ENCODE measurements at regions not wholly inside any gene's neighbourhood (a gene's known extent, or its start where the extent isn't known, plus 50 kb on each side); places are given as distances from the start of the nearest gene placed in this dataset.
A peak's percentile ranks its signal among the peaks of the same experiment; 100 is the strongest.

DNA sequence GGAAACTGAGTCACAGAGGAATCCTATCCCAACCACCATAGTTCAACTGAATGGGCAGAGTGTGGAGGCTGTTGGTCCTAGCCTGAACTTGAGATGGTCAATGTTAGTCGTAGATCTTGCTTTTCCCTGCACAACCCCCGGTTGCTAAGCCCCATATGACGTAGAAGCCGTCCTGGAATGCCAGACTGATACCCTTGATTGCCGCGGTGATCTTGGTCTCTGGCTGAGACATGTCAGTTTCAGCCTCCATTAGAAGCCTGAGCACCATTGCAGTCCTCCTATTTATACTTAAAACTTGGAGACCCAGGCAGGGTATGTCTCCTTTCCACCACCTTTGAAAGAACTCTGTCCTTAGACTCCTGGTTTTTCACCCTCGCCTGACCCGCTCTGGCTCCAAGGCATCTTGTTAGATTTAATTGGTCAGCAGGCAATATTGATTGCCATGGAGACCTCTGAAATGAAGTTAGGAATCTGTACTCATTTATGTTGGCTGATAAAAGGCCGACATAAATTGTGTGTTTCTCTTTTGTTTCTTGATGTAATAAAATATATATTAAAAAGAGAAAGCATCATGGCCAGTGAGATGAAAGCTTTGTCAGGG, 53.4 kb downstream of the RPLP1 start:
- no peak for DNase-seq

GRCh38 chr15:69508659-69509058, 56.0 kb downstream of the RPLP1 start:
- no peak for DNase-seq

DNA sequence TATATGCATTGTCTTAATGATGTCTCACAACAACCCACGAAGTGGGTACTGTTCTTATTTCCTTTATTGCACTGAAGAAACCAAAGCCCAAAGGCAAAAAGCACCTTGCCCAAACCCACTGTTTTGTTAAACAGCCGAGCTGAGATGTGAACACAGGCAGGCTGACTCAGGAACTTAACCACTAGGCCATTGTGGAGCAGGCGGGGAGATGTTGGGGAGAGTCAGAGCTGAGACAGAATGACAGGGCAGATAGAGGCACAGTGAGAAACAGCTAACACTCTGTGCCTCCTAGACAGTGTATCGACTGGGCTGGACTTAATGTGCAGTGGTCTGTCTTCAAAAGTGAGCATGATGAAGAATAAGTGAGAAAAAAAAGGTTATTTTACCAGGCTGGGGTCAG, 56.5 kb downstream of the RPLP1 start:
- DNase-seq: no peak

DNA sequence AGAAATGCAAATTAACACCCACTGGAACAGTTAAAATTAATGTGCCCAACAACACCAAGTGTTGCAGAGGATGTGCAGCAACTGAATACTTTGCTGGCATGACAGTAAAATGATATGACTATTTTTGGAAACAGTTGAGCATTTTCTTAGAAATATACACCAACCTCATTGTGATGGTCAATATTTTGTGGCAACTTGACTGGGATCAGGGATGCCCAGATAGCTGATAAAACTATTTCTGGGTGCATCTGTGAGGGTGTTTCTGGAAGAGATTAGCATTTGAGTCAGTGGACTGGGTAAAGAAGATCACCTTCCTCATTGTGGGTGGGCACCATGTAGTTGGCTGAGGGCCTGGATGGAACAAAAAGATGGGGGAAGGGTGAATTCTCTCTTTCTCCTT, 57.9 kb downstream of the RPLP1 start:
- no peak for DNase-seq

DNA sequence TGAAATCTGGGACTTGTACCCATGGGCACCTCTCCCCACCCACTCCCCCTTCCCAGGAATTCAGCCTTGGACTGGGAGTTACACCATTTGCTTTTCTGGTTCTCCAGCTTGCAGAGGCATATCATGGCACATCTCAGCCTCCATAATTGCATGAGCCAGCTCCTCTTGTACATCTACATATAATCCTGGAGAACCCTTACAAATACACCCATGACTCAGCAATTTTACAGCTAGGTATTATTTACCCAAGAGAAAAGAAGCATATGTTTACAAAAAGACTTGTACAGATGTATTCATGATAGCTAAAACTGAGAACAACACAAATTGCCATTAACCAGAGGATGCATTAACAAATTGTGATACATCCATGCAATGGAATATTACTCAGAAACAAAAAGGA, 58.4 kb downstream of the RPLP1 start:
- DNase-seq: no peak

DNA sequence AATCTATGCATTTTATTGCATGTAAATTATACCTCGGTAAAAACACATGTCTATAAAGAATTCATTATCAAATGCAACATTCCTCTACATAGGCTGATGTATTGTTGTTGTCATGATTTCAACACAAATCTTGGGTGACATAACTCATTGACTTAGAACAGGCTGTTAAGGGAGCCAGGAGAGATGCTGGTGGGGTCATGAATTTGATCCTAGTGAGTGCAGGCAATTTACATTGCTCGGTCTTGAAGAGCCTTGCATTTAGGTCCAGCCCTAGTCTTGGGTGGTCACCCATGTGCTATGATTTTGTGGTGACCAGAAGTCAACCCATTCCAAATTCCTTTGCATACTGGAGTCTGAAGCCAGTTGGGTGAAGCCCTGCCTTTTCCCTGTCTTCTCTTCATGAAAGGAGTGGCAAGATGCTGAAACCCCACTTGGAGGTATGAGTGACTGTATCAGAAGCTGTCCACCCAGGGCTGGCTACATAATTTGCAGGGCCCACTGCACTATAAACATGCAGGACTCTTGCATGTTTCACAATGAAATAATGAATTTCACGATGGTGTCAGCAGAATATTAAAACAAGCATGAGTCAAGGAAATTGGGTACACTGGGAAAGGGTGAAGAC, 59.2 kb downstream of the RPLP1 start:
- DNase-seq: no peak

GRCh38 chr15:69513450-69513960, 60.9 kb downstream of the RPLP1 start:
- no peak for DNase-seq

DNA sequence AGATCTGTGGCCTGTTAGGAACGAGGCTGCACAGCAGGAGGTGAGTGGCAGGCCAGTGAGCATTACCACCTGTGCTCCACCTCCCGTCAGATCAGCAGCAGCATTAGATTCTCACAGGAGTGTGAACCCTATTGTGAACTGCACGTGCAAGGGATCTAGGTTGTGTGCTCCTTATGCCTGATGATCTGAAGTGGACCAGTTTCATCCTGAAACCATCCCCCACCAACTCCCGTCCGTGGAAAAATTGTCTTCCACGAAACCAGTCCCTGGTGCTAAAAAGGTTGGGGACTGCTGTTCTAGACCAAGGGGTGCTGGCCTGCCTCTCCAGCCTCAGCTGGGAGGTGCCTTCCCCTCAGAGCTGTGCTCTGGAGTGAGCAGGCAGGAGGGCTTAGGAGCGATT, 61.4 kb downstream of the RPLP1 start:
- DNase-seq: no peak

GRCh38 chr15:69515508-69515907, 62.9 kb downstream of the RPLP1 start:
- no peak for DNase-seq

- DNase-seq: no peak
Observed at GRCh38 chr15:69515926-69516325, 63.3 kb downstream of the RPLP1 start.

GRCh38 chr15:69517052-69517451, 64.4 kb downstream of the RPLP1 start:
- no peak for DNase-seq

- DNase-seq: no peak
Observed at GRCh38 chr15:69518806-69519205, 66.2 kb downstream of the RPLP1 start.

DNA sequence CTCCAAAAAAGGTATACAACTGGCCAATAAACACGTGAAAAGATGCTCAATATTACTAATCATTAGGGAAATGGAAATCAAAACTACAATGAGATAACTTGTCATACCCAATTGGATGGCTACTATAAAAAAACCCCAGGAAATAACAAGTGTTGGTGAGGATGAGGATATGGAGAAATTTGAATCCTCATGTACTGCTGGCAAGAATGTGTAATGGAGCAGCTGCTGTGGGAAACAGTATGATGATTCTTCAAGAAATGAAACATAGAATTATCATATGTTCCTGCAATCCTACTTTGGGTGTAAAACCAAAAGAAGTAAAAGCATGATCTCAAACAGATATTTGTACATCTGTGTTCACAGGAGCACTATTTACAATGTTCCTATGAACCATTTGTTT, 67.4 kb downstream of the RPLP1 start:
- no peak for DNase-seq

DNA sequence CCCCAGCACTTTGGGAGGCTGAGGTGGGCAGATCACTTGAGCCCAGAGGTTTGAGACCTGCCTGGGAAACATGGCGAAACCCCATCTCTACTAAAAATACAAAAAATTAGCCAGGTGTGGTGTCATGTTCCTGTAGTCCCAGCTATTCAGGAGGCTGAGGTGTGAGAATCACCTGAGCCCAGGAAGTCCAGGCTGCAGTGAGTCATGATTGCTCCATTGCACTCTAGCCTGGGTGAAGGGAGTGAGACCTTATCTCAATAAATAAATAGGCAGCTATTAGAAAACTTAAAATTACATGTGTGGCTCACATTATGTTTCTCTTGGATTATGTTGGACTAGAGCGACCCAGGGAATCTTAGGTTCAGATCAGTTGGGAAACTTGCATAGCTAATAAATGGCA, 69.7 kb downstream of the RPLP1 start:
- no peak for DNase-seq

GRCh38 chr15:69523010-69524001, 70.7 kb downstream of the RPLP1 start:
- peak; percentile 69 for DNase-seq

- DNase-seq: no peak
Observed at GRCh38 chr15:69524296-69524695, 71.7 kb downstream of the RPLP1 start.

GRCh38 chr15:69524814-69525213, 72.2 kb downstream of the RPLP1 start:
- no peak for DNase-seq

GRCh38 chr15:69525543-69525942, 72.9 kb downstream of the RPLP1 start:
- no peak for DNase-seq

DNA sequence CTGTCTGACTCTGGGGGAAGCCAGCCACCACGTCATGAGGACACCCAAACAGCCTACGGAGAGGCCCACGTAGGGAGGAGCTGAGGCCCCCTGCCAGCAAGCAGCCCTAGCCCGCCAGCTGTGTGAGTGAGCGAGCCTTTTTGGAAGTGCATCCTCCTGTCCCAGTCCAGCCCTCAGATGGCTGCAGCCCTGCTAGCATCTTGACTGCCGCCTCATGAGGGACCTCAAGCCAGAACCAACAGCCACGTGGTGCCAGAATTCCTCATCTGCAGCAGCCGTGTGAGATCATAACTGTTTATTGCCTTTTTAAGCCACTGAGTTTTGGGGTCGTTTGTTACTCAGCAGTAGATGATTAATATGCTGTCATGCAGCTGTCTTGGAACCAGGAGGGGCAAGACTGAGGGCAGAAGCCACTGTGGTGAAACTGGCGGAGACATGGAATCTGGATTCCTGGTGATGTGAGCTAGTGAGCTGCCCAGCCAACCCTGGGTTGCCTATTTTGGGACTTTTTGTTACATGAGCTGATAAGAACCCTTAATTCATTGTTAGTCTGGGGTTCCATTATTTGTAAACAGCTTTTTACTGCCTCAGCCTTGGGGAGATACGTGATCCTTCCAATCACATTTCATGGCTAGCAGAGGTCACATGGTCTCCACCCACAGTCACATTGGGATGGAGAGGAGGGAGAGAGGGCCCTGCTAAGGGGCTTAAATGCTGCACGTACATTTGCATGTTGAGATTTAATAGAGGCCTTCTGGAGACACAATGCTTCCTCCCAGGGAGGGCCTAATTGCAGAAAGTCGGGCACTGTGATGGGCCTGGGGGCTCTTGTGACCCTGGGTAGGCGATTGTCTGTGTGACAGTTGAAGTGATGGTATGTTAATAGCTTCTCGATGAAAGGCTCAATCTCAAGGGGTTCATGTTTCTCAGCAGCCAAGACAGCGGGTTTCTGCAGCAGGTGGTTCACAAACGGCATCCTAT, 73.8 kb downstream of the RPLP1 start:
- DNase-seq: no peak

- DNase-seq: no peak
Observed at GRCh38 chr15:69529141-69529540, 76.5 kb downstream of the RPLP1 start.

DNA sequence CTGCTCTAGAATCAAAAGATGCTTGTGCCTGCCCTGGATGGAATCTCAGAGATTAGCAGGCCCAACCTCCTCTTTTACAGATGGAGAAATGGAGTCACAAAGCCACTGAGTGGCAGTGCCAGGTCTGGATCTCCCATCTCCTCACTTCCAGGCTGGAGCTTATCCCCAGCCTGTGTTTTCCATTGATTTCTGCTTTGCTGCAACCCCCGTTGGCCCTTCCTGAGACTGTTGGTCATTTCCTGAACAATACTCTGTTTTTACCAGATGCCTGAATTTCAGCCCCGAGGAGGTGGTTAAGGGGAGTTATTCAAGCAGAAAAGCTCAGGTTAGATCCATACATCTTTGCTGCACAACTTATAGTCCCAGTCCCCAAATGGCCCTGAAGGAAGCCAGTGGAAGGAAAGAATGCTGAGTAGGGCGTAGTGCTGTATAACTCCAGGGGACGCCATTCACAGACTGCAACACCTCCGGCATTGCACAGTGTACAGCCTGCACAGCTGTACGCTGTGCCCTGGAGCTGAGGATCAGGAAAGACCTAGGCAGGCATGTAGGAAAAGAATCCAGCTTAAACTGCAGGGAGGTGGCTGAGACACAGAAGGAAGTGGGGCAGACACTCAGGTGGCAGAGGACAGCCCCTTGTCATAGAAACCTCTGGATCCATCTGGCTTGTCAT, 77.5 kb downstream of the RPLP1 start:
- no peak for DNase-seq

Data from occipital lobe (tissue), 1 donor.